ENCODE measurements at regions not wholly inside any gene's neighbourhood (a gene's known extent, or its start where the extent isn't known, plus 50 kb on each side); places are given as distances from the start of the nearest gene placed in this dataset.

GRCh38 chr1:219433496-219434131 is 179.3 kb downstream of the ZC3H11B start:
- dilution Hi-C loops (cut with MboI; ENCODE audit: extremely low pct_ligation_motif_present, low sequenced_read_pairs): no loop called here
- Histone ChIP-seq H3K4me2 (ENCODE audit: control insufficient read depth, extremely low read depth, insufficient read depth, low read depth, low read length) (no peak overlapping the region), H3K36me3 (ENCODE audit: control insufficient read depth in 2 of 2, extremely low read depth in 1 of 2, insufficient read depth in 2 of 2, low read length in 2 of 2) (no peaks in the 10 kb centered on the region), H3K4me1 (ENCODE audit: control insufficient read depth, extremely low read depth, insufficient read depth, low read length) (no peaks in the 10 kb centered on the region), H3K27me3 (ENCODE audit: control insufficient read depth, extremely low read depth, insufficient read depth, low read length) (no peaks in the 10 kb centered on the region), H3K79me2 (ENCODE audit: control insufficient read depth, insufficient read depth, low read length) (no peaks in the 10 kb centered on the region), H3K4me3 (ENCODE audit: control insufficient read depth in 2 of 3, extremely low read depth in 1 of 3, insufficient read depth in 2 of 3, low read depth in 1 of 3, low read length in 3 of 3) (no peak overlapping the region), H3K9ac (ENCODE audit: control insufficient read depth, extremely low read depth, insufficient read depth, low read length) (no peak overlapping the region), H3K9me3 (ENCODE audit: control insufficient read depth, low read depth, low read length) (no peaks in the 10 kb centered on the region), H4K20me1 (ENCODE audit: control insufficient read depth, extremely low read depth, insufficient read depth, low read length) (no peaks in the 10 kb centered on the region), H3K27ac (ENCODE audit: control insufficient read depth, insufficient read depth, low read length) (no peak overlapping the region), H2AFZ (ENCODE audit: control insufficient read depth, low read length) (no peak overlapping the region), H3K9me1 (ENCODE audit: control insufficient read depth, extremely low read depth, insufficient read depth, low read length) (no peaks in the 10 kb centered on the region)
- no peak for TF ChIP-seq EZH2 (IDR thresholded peaks at IDR 0.05; ENCODE audit: low read length)
- no peak for TF ChIP-seq CTCF (optimal IDR thresholded peaks at IDR 0.05 in 1 of 3, IDR thresholded peaks at IDR 0.05 in 1 of 3, conservative IDR thresholded peaks at IDR 0.05 in 1 of 3; ENCODE audit: extremely low read depth in 1 of 3, insufficient read depth in 2 of 3, low read length in 3 of 3)
- no peak for DNase-seq (ENCODE audit: low read depth, low spot score)
- FAIRE-seq: no peak

GRCh38 chr1:219433001-219433400 is 179.9 kb downstream of the ZC3H11B start:
- no peak overlapping the region for H2AFZ ChIP-seq (ENCODE audit: control insufficient read depth, low read length)

More at GRCh38 chr1:219433001-219433400, 179.9 kb downstream of the ZC3H11B start:
- H3K79me2 ChIP-seq (ENCODE audit: control insufficient read depth, insufficient read depth, low read length): no peaks in the 10 kb centered on the region
- FAIRE-seq: no peak
- H4K20me1 ChIP-seq (ENCODE audit: control insufficient read depth, extremely low read depth, insufficient read depth, low read length): no peaks in the 10 kb centered on the region
- no peak overlapping the region for H3K4me3 ChIP-seq (ENCODE audit: control insufficient read depth in 2 of 3, extremely low read depth in 1 of 3, insufficient read depth in 2 of 3, low read depth in 1 of 3, low read length in 3 of 3)
- H3K36me3 ChIP-seq (ENCODE audit: control insufficient read depth in 2 of 2, extremely low read depth in 1 of 2, insufficient read depth in 2 of 2, low read length in 2 of 2): no peaks in the 10 kb centered on the region
- TF ChIP-seq CTCF (optimal IDR thresholded peaks at IDR 0.05 in 1 of 3, IDR thresholded peaks at IDR 0.05 in 1 of 3, conservative IDR thresholded peaks at IDR 0.05 in 1 of 3; ENCODE audit: extremely low read depth in 1 of 3, insufficient read depth in 2 of 3, low read length in 3 of 3) (no peak), EZH2 (IDR thresholded peaks at IDR 0.05; ENCODE audit: low read length) (no peak)
- dilution Hi-C loops (cut with MboI; ENCODE audit: extremely low pct_ligation_motif_present, low sequenced_read_pairs): no loop called here
- H3K9me1 ChIP-seq (ENCODE audit: control insufficient read depth, extremely low read depth, insufficient read depth, low read length): no peaks in the 10 kb centered on the region
- H3K27ac ChIP-seq (ENCODE audit: control insufficient read depth, insufficient read depth, low read length): no peak overlapping the region
- H3K9me3 ChIP-seq (ENCODE audit: control insufficient read depth, low read depth, low read length): no peaks in the 10 kb centered on the region
- no peaks in the 10 kb centered on the region for H3K4me1 ChIP-seq (ENCODE audit: control insufficient read depth, extremely low read depth, insufficient read depth, low read length)
- DNase-seq (ENCODE audit: low read depth, low spot score): no peak
- no peaks in the 10 kb centered on the region for H3K27me3 ChIP-seq (ENCODE audit: control insufficient read depth, extremely low read depth, insufficient read depth, low read length)
- no peak overlapping the region for H3K4me2 ChIP-seq (ENCODE audit: control insufficient read depth, extremely low read depth, insufficient read depth, low read depth, low read length)
- no peak overlapping the region for H3K9ac ChIP-seq (ENCODE audit: control insufficient read depth, extremely low read depth, insufficient read depth, low read length)
